SK-N-SH treated with all-trans-retinoic acid at 6 μM for 48 hours (cell line): ENCODE measurements at regions not wholly inside any gene's neighbourhood (a gene's known extent, or its start where the extent isn't known, plus 50 kb on each side); places are given as distances from the start of the nearest gene placed in this dataset.

Experiments used
- SNAI2 ChIP-seq: fragments of 250-450 bp; sonication (Bioruptor Pico); IDR thresholded peaks from 2 replicates; pipeline ENCODE4 v1.5.0; 2020; ENCODE audit warnings: mild to moderate bottlenecking, moderate library complexity
- TCF4 ChIP-seq: fragments of 250-450 bp; sonication (Bioruptor Pico); IDR thresholded peaks from 2 replicates; pipeline ENCODE4 v1.8.0; 2021; ENCODE audit warnings: mild to moderate bottlenecking, moderate library complexity, borderline replicate concordance
- TOX ChIP-seq: fragments of 250-450 bp; sonication (Bioruptor Pico); IDR thresholded peaks from 2 replicates; pipeline ENCODE4 v1.8.0; 2021; ENCODE audit warnings: mild to moderate bottlenecking, moderate library complexity, borderline replicate concordance
- ZNF70 ChIP-seq: fragments of 450-650 bp; formaldehyde crosslinking; IDR thresholded peaks from 2 replicates; pipeline ENCODE4 v1.5.0; 2020; ENCODE audit warnings: mild to moderate bottlenecking, moderate library complexity
- TF ChIP-seq, protein P1 (sequence below): fragments of 250-450 bp; sonication (Bioruptor Pico); IDR thresholded peaks from 2 replicates; pipeline ENCODE4 v1.5.0; 2020; ENCODE audit warnings: mild to moderate bottlenecking, moderate library complexity

DNA sequence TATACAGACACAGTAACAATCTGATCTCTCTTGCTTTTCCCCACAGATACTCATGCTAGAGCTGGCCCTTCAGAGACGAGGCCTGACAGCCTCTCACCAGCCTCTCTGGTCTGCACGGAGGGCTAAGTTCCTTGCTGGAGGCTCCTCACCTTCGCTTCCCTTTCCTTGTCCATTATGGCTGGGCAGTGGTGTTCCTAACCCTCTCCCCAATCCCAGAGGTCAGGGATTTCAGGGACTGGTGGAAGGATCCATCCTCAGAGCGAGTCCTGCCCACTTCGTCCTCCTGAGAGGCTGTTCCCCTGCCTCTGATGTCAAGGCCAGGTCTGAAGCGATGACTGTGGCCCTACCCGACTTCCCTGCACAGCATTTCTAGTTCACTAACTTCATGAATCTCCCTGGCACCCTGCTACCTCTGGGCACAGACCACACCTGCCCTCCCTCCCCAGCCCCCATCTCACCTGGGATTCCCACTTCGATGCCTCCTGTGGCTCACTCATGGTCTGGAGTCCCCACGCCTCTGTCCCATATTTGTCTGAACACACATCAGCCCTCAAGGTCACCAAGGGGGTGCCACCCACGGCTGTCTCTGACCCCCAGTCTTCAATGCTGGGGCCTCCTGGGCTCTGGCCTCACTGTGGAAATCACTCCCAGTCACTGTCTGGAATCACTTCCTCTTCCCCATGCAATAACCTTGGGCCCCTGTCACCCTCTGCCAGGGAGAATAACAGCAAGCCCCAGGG is 124.9 kb upstream of the PRR20G start:
- TF ChIP-seq SNAI2 (CRISPR knock-in tag) (no peak), TOX (no peak), TCF4 (no peak), ZNF70 (CRISPR knock-in tag) (no peak)
- TF ChIP-seq, protein P1, sequence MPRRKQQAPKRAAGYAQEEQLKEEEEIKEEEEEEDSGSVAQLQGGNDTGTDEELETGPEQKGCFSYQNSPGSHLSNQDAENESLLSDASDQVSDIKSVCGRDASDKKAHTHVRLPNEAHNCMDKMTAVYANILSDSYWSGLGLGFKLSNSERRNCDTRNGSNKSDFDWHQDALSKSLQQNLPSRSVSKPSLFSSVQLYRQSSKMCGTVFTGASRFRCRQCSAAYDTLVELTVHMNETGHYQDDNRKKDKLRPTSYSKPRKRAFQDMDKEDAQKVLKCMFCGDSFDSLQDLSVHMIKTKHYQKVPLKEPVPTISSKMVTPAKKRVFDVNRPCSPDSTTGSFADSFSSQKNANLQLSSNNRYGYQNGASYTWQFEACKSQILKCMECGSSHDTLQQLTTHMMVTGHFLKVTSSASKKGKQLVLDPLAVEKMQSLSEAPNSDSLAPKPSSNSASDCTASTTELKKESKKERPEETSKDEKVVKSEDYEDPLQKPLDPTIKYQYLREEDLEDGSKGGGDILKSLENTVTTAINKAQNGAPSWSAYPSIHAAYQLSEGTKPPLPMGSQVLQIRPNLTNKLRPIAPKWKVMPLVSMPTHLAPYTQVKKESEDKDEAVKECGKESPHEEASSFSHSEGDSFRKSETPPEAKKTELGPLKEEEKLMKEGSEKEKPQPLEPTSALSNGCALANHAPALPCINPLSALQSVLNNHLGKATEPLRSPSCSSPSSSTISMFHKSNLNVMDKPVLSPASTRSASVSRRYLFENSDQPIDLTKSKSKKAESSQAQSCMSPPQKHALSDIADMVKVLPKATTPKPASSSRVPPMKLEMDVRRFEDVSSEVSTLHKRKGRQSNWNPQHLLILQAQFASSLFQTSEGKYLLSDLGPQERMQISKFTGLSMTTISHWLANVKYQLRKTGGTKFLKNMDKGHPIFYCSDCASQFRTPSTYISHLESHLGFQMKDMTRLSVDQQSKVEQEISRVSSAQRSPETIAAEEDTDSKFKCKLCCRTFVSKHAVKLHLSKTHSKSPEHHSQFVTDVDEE (CRISPR knock-in tag): no peak
